ENCODE measurements at regions not wholly inside any gene's neighbourhood (a gene's known extent, or its start where the extent isn't known, plus 50 kb on each side); places are given as distances from the start of the nearest gene placed in this dataset.

- DNase-seq: no peak
These were observed 102.9 kb upstream of the ADGRL4 start for GRCh38 chr1:79109445-79109844.

GRCh38 chr1:79105500-79105899, 99.0 kb upstream of the ADGRL4 start:
- no peak for DNase-seq

GRCh38 chr1:79104617-79105016, 98.1 kb upstream of the ADGRL4 start:
- no peak for DNase-seq

GRCh38 chr1:79100385-79100784, 93.9 kb upstream of the ADGRL4 start:
- DNase-seq: no peak

GRCh38 chr1:79090985-79091384, 84.5 kb upstream of the ADGRL4 start:
- no peak for DNase-seq

- no peak for DNase-seq
These were observed 83.4 kb upstream of the ADGRL4 start for GRCh38 chr1:79089946-79090345.

GRCh38 chr1:79082233-79082632, 75.7 kb upstream of the ADGRL4 start:
- DNase-seq: no peak

GRCh38 chr1:79079770-79080169, 73.2 kb upstream of the ADGRL4 start:
- DNase-seq: no peak

GRCh38 chr1:79074975-79075374, 68.4 kb upstream of the ADGRL4 start:
- DNase-seq: no peak

- DNase-seq: no peak
These were observed 63.3 kb upstream of the ADGRL4 start for GRCh38 chr1:79069828-79070227.

- no peak for DNase-seq
These were observed 52.8 kb upstream of the ADGRL4 start for GRCh38 chr1:79059341-79059740.

Measured in NCI-H1436 (cell line).